ENCODE measurements at regions not wholly inside any gene's neighbourhood (a gene's known extent, or its start where the extent isn't known, plus 50 kb on each side); places are given as distances from the start of the nearest gene placed in this dataset.

DNA sequence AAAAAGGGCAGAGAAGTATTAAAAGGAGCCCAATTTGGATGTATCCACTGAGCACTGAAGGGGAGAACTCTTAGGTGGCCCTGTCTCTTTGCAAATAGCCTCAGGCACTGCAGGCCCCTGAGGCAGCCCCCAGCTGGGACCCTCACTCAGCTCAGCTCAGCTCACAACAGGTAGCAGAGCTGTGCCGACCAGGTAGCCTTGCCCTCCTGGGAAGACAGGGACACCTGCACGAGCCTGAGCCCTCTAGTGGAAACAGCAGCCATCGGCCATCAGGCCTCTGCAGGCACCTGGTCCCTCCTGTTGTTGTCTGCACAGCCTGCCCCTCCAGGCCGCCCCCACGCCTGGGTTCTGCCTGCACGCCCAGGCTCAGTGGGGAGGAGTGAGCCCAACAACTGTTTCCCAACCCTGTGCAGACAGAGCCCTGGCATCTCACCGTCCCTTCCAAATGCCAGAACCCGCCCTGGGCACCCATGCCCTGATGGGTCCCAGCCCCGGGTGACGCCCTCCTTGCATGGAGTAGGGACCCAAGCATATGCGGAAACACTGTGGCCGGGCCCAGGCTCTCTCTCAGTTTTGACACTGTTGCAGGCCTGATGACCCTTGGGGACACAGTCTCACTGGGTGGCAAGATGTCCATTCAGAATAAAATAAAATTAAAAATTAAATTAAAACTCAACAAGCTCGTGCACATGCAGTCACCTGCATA, 60.0 kb upstream of the AJAP1 start:
- no peaks in the 10 kb centered on the region for H3K79me2 ChIP-seq (ENCODE audit: control insufficient read depth, low read length)
- H3K36me3 ChIP-seq (ENCODE audit: control insufficient read depth, low read length) = no peaks in the 10 kb centered on the region
- H3K27me3 ChIP-seq (ENCODE audit: control insufficient read depth, low read length) = no peaks in the 10 kb centered on the region
- H3F3A ChIP-seq (ENCODE audit: control insufficient read depth, insufficient read depth) = no peaks in the 10 kb centered on the region
- H3K4me2 ChIP-seq (ENCODE audit: low read length) = no peak overlapping the region
- no peaks in the 10 kb centered on the region for H3K9me2 ChIP-seq (replicated peaks; ENCODE audit: control insufficient read depth, low read length)
- no peaks in the 10 kb centered on the region for H3K9me3 ChIP-seq (ENCODE audit: control insufficient read depth, insufficient read depth, low read length)
- H3K4me3 ChIP-seq (ENCODE audit: low read length) = no peak overlapping the region
- H3K4me1 ChIP-seq (ENCODE audit: control insufficient read depth, low read length) = no peaks in the 10 kb centered on the region
- H4K20me1 ChIP-seq (ENCODE audit: control insufficient read depth, insufficient read depth, low read depth, low read length) = no peaks in the 10 kb centered on the region
- H3K27ac ChIP-seq (ENCODE audit: low read depth, low read length) = no peak overlapping the region
- TF ChIP-seq, protein P1, sequence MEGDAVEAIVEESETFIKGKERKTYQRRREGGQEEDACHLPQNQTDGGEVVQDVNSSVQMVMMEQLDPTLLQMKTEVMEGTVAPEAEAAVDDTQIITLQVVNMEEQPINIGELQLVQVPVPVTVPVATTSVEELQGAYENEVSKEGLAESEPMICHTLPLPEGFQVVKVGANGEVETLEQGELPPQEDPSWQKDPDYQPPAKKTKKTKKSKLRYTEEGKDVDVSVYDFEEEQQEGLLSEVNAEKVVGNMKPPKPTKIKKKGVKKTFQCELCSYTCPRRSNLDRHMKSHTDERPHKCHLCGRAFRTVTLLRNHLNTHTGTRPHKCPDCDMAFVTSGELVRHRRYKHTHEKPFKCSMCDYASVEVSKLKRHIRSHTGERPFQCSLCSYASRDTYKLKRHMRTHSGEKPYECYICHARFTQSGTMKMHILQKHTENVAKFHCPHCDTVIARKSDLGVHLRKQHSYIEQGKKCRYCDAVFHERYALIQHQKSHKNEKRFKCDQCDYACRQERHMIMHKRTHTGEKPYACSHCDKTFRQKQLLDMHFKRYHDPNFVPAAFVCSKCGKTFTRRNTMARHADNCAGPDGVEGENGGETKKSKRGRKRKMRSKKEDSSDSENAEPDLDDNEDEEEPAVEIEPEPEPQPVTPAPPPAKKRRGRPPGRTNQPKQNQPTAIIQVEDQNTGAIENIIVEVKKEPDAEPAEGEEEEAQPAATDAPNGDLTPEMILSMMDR (IDR thresholded peaks at IDR 0.05; ENCODE audit: low read depth, low read length, poor library complexity, severe bottlenecking) = peak; percentile 23
- no peak for TF ChIP-seq EZH2phosphoT487 (IDR thresholded peaks at IDR 0.05; ENCODE audit: borderline replicate concordance, low read length)

DNA sequence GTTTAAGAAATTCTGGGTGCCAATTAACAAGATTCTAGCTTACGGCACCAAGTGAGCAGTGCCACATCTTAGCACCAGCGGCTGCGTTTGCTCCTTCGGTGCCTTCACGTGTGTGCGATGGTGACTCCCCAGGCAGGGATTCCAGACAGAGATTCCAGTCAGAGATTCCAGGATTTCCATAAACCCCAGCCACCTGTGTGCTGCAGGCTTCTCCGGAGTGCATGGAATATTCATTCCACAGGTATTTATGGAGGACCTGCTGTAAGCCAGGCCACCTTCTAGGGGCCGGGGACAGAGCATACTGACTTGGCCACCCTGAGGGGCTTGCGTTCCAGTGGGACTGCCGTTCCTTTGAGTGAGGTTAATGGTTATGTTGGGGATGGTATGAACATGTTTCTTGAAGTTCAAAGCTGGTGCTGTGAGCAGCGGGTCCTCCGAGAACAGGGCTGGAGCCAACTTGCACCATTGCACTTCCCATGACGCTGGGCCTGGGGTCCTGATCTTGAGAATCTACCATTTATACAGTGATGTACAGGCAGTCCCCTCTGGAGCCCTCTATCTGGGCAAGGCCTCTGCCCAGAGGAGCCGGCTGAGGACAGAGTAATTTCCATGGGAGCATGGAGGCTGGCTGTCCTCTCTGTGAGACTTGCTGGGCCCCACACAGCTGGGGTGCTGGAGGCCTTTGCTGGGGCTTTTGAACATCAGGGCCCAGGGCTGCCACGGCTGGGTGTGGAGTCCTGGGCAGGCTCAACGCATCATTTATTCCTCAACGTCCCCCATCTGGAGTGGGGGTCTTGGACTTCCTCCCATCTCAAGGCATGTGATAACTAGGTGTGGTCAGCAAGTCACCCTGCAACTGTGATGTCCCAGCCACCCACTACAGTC, 58.8 kb upstream of the AJAP1 start:
- Histone ChIP-seq H3K4me2 (ENCODE audit: low read length) (no peak overlapping the region), H3K27me3 (ENCODE audit: control insufficient read depth, low read length) (no peaks in the 10 kb centered on the region), H3K36me3 (ENCODE audit: control insufficient read depth, low read length) (no peaks in the 10 kb centered on the region), H3K4me1 (ENCODE audit: control insufficient read depth, low read length) (no peaks in the 10 kb centered on the region), H3F3A (ENCODE audit: control insufficient read depth, insufficient read depth) (no peaks in the 10 kb centered on the region), H4K20me1 (ENCODE audit: control insufficient read depth, insufficient read depth, low read depth, low read length) (no peaks in the 10 kb centered on the region), H3K27ac (ENCODE audit: low read depth, low read length) (no peak overlapping the region), H3K9me3 (ENCODE audit: control insufficient read depth, insufficient read depth, low read length) (no peaks in the 10 kb centered on the region), H3K9me2 (replicated peaks; ENCODE audit: control insufficient read depth, low read length) (no peaks in the 10 kb centered on the region), H3K4me3 (ENCODE audit: low read length) (no peak overlapping the region), H3K79me2 (ENCODE audit: control insufficient read depth, low read length) (no peaks in the 10 kb centered on the region)
- TF ChIP-seq, protein P1 (IDR thresholded peaks at IDR 0.05; ENCODE audit: low read depth, low read length, poor library complexity, severe bottlenecking) = no peak
- TF ChIP-seq EZH2phosphoT487 (IDR thresholded peaks at IDR 0.05; ENCODE audit: borderline replicate concordance, low read length) = no peak

DNA sequence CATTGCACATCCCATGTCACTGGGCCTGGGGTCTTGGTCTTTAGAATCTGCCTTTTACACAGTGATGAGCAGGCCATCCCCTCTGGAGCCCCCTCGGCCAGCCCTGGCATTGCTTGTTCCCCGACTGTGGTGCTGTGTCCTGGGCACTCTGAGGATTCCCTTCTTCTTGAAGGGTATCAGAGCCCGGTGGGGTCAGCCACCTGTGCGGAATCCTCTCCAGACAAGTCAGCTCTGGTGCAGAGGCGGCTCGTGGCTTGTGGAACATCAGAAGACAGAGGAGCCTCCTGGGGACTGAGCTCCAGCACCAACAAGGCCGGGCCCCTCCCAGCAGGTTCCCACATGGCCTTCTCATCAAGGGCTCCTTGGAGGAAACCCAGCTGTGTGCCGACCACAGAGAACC, 57.9 kb upstream of the AJAP1 start:
- Histone ChIP-seq H3K4me2 (ENCODE audit: low read length) (no peak overlapping the region), H3K36me3 (ENCODE audit: control insufficient read depth, low read length) (no peaks in the 10 kb centered on the region), H3K27me3 (ENCODE audit: control insufficient read depth, low read length) (no peaks in the 10 kb centered on the region), H4K20me1 (ENCODE audit: control insufficient read depth, insufficient read depth, low read depth, low read length) (no peaks in the 10 kb centered on the region), H3K4me3 (ENCODE audit: low read length) (no peak overlapping the region), H3K9me2 (replicated peaks; ENCODE audit: control insufficient read depth, low read length) (no peaks in the 10 kb centered on the region), H3K27ac (ENCODE audit: low read depth, low read length) (no peak overlapping the region), H3K9me3 (ENCODE audit: control insufficient read depth, insufficient read depth, low read length) (no peaks in the 10 kb centered on the region), H3F3A (ENCODE audit: control insufficient read depth, insufficient read depth) (no peaks in the 10 kb centered on the region), H3K4me1 (ENCODE audit: control insufficient read depth, low read length) (no peaks in the 10 kb centered on the region), H3K79me2 (ENCODE audit: control insufficient read depth, low read length) (no peaks in the 10 kb centered on the region)
- no peak for TF ChIP-seq EZH2phosphoT487 (IDR thresholded peaks at IDR 0.05; ENCODE audit: borderline replicate concordance, low read length)
- TF ChIP-seq, protein P1 (IDR thresholded peaks at IDR 0.05; ENCODE audit: low read depth, low read length, poor library complexity, severe bottlenecking) = no peak

All from DOHH2 (cell line).